SK-N-SH (cell line): ENCODE measurements at regions not wholly inside any gene's neighbourhood (a gene's known extent, or its start where the extent isn't known, plus 50 kb on each side); places are given as distances from the start of the nearest gene placed in this dataset.

Source experiments
- CTCF ChIA-PET: fragments of 300-600, 350-600 bp; formaldehyde crosslinking; extraction: SDS; loops from one replicate; lab custom pipeline; 2021; lab: Yijun Ruan, JAX
- POLR2A ChIA-PET: fragments of 350-600 bp; sonication (Branson Sonifier 250); formaldehyde crosslinking; extraction: SDS; loops from one replicate; lab custom pipeline; 2020; ENCODE audit warnings: antibody characterized with exemption, inconsistent platforms; lab: Yijun Ruan, JAX
- DNase-seq: peaks from one replicate; pipeline ENCODE4 v3.0.0; 2012
- H2AFZ ChIP-seq: fragments of 200-600 bp; sonication (generic); 2 replicates; pipeline ENCODE4 v1.8.1; 2016; ENCODE audit warnings: antibody characterized with exemption, mild to moderate bottlenecking, low read depth
- H3F3A ChIP-seq: fragments of 200-600 bp; sonication (generic); replicated peaks from 2 replicates; pipeline ENCODE3; 2016; ENCODE audit warnings: antibody characterized with exemption, mild to moderate bottlenecking; ENCODE audit not compliant: insufficient read depth
- H3K27ac ChIP-seq, 2 experiments: fragments of 200-500 bp in 1 of 2; fragments of 200-600 bp in 1 of 2; sonication (Bioruptor generic) in 1 of 2; sonication (generic), shearing (Covaris generic) in 1 of 2; 2 replicates each; pipeline versions ENCODE4 v1.5.1 to v1.6.1; 2014 to 2016; ENCODE audit warnings: low read depth in 2 of 2, inconsistent platforms in 1 of 2, low read length in 1 of 2, mild to moderate bottlenecking in 1 of 2, mixed read lengths in 1 of 2
- H3K27me3 ChIP-seq: fragments of 200-600 bp; sonication (generic), shearing (Covaris generic); 2 replicates; pipeline ENCODE4 v1.6.1; 2016; ENCODE audit warnings: mixed run types; ENCODE audit not compliant: insufficient read depth
- H3K36me3 ChIP-seq, 2 experiments: fragments of 200-500 bp in 1 of 2; fragments of 200-600 bp in 1 of 2; sonication (Bioruptor generic) in 1 of 2; sonication (generic) in 1 of 2; replicated peaks in 1 of 2; 2 replicates each; pipeline versions ENCODE3 to v1.5.1; 2014 to 2016; ENCODE audit warnings: low read length in 1 of 2, mild to moderate bottlenecking in 1 of 2; ENCODE audit not compliant: insufficient read depth in 2 of 2, control insufficient read depth in 1 of 2
- H3K4me1 ChIP-seq, 2 experiments: fragments of 200-500 bp in 1 of 2; fragments of 200-600 bp in 1 of 2; sonication (Bioruptor generic) in 1 of 2; sonication (generic), shearing (Covaris generic) in 1 of 2; 2 replicates each; pipeline versions ENCODE4 v1.5.1 to v1.6.1; 2014 to 2016; ENCODE audit warnings: low read depth in 1 of 2, low read length in 1 of 2, mixed run types in 1 of 2; ENCODE audit not compliant: insufficient read depth in 2 of 2, control insufficient read depth in 1 of 2
- H3K4me2 ChIP-seq: fragments of 200-600 bp; sonication (generic), shearing (Covaris generic); 2 replicates; pipeline ENCODE4 v1.6.1; 2017; ENCODE audit warnings: mixed run types
- H3K4me3 ChIP-seq, 2 experiments: fragments of 200-500 bp in 1 of 2; fragments of 200-600 bp in 1 of 2; sonication (Bioruptor generic) in 1 of 2; sonication (generic), shearing (Covaris generic) in 1 of 2; 2 replicates each; pipeline versions ENCODE4 v1.5.1 to v1.8.1; 2014 to 2016; ENCODE audit warnings: low read depth in 2 of 2, inconsistent platforms in 1 of 2, low read length in 1 of 2, mild to moderate bottlenecking in 1 of 2, mixed read lengths in 1 of 2, moderate library complexity in 1 of 2
- H3K79me2 ChIP-seq: fragments of 200-600 bp; sonication (generic); 2 replicates; pipeline ENCODE4 v1.8.1; 2017; ENCODE audit warnings: mild to moderate bottlenecking; ENCODE audit not compliant: insufficient read depth
- H3K9ac ChIP-seq: fragments of 200-600 bp; sonication (generic); 2 replicates; pipeline ENCODE4 v1.6.1; 2017; ENCODE audit warnings: mixed run types
- H3K9me2 ChIP-seq: fragments of 200-600 bp; sonication (generic); 2 replicates; pipeline ENCODE4 v1.6.1; 2017; ENCODE audit warnings: mixed run types
- H3K9me3 ChIP-seq: fragments of 200-600 bp; sonication (generic); 2 replicates; pipeline ENCODE4 v1.6.1; 2017; ENCODE audit warnings: mixed run types, mild to moderate bottlenecking, moderate library complexity
- H4K20me1 ChIP-seq: fragments of 200-600 bp; sonication (generic); 2 replicates; pipeline ENCODE4 v1.6.1; 2017; ENCODE audit warnings: mild to moderate bottlenecking, mixed run types; ENCODE audit not compliant: insufficient read depth
- CHD2 ChIP-seq: fragments of 150-350 bp; IDR thresholded peaks from 2 replicates; pipeline ENCODE4 v1.6.1; 2018; ENCODE audit warnings: low read length; ENCODE audit not compliant: partially characterized antibody
- EP300 ChIP-seq, 2 experiments: IDR thresholded peaks; 2 replicates each; pipeline versions ENCODE4 v1.4.0 to v1.6.1; 2012; ENCODE audit warnings: borderline replicate concordance in 1 of 2, low read depth in 1 of 2, low read length in 1 of 2
- FOXJ3 ChIP-seq: sonication (generic); formaldehyde crosslinking; IDR thresholded peaks from 2 replicates; pipeline ENCODE4 v1.5.1; 2020; ENCODE audit warnings: mild to moderate bottlenecking, missing genetic modification reagents
- MEF2A ChIP-seq: IDR thresholded peaks from 2 replicates; pipeline ENCODE4 v1.4.0; 2012; ENCODE audit warnings: low read depth, borderline replicate concordance
- MXI1 ChIP-seq: IDR thresholded peaks from 2 replicates; pipeline ENCODE4 v1.6.1; 2012; ENCODE audit warnings: mild to moderate bottlenecking, low read depth, low read length, improper control_type of control experiment
- NRF1 ChIP-seq: IDR thresholded peaks from 2 replicates; pipeline ENCODE4 v1.6.1; 2012; ENCODE audit warnings: low read depth, mild to moderate bottlenecking, low read length
- RAD21 ChIP-seq: IDR thresholded peaks from 2 replicates; pipeline ENCODE4 v1.6.1; 2012; ENCODE audit warnings: mild to moderate bottlenecking, low read length
- RCOR1 ChIP-seq: fragments of 150-350 bp; IDR thresholded peaks from 2 replicates; pipeline ENCODE4 v1.6.1; 2017; ENCODE audit warnings: antibody characterized with exemption, low read length
- RFX5 ChIP-seq: IDR thresholded peaks from 2 replicates; pipeline ENCODE4 v1.6.1; 2012; ENCODE audit warnings: mild to moderate bottlenecking, improper control_type of control experiment, low read length
- SIN3A ChIP-seq: IDR thresholded peaks from 2 replicates; pipeline ENCODE4 v1.6.1; 2012; ENCODE audit warnings: low read depth, mild to moderate bottlenecking, low read length, moderate library complexity, borderline replicate concordance
- SMC3 ChIP-seq: IDR thresholded peaks from 2 replicates; pipeline ENCODE4 v1.6.1; 2012; ENCODE audit warnings: low read depth, low read length, improper control_type of control experiment
- TEAD4 ChIP-seq: IDR thresholded peaks from 2 replicates; pipeline ENCODE4 v1.4.0; 2012; ENCODE audit warnings: mild to moderate bottlenecking, borderline replicate concordance; ENCODE audit not compliant: insufficient read depth
- YY1 ChIP-seq: IDR thresholded peaks from 2 replicates; pipeline ENCODE4 v1.4.0; 2012; ENCODE audit warnings: low read depth, mild to moderate bottlenecking
- WGBS: methylation state at CpG from one replicate; pipeline ENCODE4 v1.1.6; 2017; ENCODE audit warnings: low lambda C conversion rate; 5-methylcytosine and 5-hydroxymethylcytosine counted together
- TF ChIP-seq, protein P1 (sequence below): IDR thresholded peaks from 2 replicates; pipeline ENCODE4 v1.4.0; 2012; ENCODE audit warnings: low read depth
- TF ChIP-seq, protein P2 (sequence below): fragments of 200-600 bp; sonication (generic); IDR thresholded peaks from 2 replicates; pipeline ENCODE4 v1.6.1; 2017; ENCODE audit warnings: antibody characterized with exemption, mild to moderate bottlenecking, moderate library complexity
- TF ChIP-seq, protein P3 (sequence below): IDR thresholded peaks from 2 replicates; pipeline ENCODE4 v1.4.0; 2012; ENCODE audit warnings: low read depth, borderline replicate concordance
- TF ChIP-seq, protein P4 (sequence below): IDR thresholded peaks from 2 replicates; pipeline ENCODE4; 2012
- TF ChIP-seq, protein P5 (sequence below): fragments of 150-350 bp; IDR thresholded peaks from 2 replicates; pipeline ENCODE4 v1.6.1; 2016; ENCODE audit warnings: mild to moderate bottlenecking, low read depth, low read length
- TF ChIP-seq, protein P6 (sequence below): IDR thresholded peaks from 2 replicates; pipeline ENCODE4 v1.6.1; 2012; ENCODE audit warnings: mild to moderate bottlenecking, low read depth, low read length, moderate library complexity

DNA sequence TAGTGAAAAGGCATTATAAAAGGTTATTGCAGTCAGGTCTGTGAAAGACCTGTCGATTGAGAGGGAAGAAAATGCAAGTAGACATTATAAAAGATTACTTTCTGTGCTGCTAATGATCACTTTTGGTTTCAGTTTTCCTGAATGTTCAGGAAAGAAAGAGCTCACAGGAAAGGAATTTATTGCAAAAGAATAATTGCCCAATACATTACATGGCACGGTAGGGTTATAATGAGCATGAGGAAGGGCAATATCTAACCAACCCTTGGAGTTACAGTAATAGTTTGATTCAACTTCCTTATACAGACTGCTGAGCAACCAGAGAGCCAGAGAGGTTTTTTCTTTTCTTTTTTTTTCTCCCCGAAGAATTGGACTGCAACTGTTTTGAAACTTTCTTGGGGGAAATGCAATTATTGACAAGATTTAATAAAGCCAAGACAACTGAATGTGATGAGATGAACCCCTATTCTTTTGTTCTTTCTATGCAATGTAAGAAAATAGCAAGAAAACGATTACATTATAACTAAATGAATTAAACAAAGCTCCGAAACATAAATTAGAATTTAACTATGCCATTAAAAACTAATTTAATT lies 247.0 kb downstream of the C4orf33 start:
- 26% methylated on average over 5 of the region's 5 CpGs for WGBS

More for the DNA sequence above, 247.0 kb downstream of the C4orf33 start:
- no peaks in the 10 kb centered on the region for H3K36me3 ChIP-seq
- H2AFZ ChIP-seq: no peak overlapping the region; the same call in 1 of the 2 replicates
- ChIA-PET POLR2A (no interaction called here), CTCF (interaction anchor here (0.8 to 3.2 kb wide), 9 partner anchors 10 to 970 kb away, joined by 3 to 26 read pairs (median 7); no protein-coding TSS in a partner anchor)
- TF ChIP-seq, protein P1, sequence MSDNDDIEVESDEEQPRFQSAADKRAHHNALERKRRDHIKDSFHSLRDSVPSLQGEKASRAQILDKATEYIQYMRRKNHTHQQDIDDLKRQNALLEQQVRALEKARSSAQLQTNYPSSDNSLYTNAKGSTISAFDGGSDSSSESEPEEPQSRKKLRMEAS: no peak
- TF ChIP-seq SMC3: no peak
- TF ChIP-seq NRF1: no peak
- no peak for TF ChIP-seq RFX5
- TF ChIP-seq EP300 (IDR thresholded peaks at IDR 0.05; ENCODE audit: borderline replicate concordance in 1 of 2, low read depth in 1 of 2, low read length in 1 of 2): no peak
- TF ChIP-seq TEAD4: no peak
- TF ChIP-seq FOXJ3 (CRISPR knock-in tag): no peak
- no peak for TF ChIP-seq YY1
- TF ChIP-seq RCOR1: no peak
- TF ChIP-seq, protein P2, sequence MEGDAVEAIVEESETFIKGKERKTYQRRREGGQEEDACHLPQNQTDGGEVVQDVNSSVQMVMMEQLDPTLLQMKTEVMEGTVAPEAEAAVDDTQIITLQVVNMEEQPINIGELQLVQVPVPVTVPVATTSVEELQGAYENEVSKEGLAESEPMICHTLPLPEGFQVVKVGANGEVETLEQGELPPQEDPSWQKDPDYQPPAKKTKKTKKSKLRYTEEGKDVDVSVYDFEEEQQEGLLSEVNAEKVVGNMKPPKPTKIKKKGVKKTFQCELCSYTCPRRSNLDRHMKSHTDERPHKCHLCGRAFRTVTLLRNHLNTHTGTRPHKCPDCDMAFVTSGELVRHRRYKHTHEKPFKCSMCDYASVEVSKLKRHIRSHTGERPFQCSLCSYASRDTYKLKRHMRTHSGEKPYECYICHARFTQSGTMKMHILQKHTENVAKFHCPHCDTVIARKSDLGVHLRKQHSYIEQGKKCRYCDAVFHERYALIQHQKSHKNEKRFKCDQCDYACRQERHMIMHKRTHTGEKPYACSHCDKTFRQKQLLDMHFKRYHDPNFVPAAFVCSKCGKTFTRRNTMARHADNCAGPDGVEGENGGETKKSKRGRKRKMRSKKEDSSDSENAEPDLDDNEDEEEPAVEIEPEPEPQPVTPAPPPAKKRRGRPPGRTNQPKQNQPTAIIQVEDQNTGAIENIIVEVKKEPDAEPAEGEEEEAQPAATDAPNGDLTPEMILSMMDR: no peak
- no peak for TF ChIP-seq CHD2
- TF ChIP-seq MXI1: no peak
- no peak for TF ChIP-seq RAD21
- TF ChIP-seq, protein P3, sequence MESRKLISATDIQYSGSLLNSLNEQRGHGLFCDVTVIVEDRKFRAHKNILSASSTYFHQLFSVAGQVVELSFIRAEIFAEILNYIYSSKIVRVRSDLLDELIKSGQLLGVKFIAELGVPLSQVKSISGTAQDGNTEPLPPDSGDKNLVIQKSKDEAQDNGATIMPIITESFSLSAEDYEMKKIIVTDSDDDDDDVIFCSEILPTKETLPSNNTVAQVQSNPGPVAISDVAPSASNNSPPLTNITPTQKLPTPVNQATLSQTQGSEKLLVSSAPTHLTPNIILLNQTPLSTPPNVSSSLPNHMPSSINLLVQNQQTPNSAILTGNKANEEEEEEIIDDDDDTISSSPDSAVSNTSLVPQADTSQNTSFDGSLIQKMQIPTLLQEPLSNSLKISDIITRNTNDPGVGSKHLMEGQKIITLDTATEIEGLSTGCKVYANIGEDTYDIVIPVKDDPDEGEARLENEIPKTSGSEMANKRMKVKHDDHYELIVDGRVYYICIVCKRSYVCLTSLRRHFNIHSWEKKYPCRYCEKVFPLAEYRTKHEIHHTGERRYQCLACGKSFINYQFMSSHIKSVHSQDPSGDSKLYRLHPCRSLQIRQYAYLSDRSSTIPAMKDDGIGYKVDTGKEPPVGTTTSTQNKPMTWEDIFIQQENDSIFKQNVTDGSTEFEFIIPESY: no peak
- TF ChIP-seq, protein P4, sequence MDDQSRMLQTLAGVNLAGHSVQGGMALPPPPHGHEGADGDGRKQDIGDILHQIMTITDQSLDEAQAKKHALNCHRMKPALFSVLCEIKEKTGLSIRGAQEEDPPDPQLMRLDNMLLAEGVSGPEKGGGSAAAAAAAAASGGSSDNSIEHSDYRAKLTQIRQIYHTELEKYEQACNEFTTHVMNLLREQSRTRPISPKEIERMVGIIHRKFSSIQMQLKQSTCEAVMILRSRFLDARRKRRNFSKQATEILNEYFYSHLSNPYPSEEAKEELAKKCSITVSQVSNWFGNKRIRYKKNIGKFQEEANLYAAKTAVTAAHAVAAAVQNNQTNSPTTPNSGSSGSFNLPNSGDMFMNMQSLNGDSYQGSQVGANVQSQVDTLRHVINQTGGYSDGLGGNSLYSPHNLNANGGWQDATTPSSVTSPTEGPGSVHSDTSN: no peak
- TF ChIP-seq SIN3A: no peak
- TF ChIP-seq MEF2A: no peak
- TF ChIP-seq, protein P5, sequence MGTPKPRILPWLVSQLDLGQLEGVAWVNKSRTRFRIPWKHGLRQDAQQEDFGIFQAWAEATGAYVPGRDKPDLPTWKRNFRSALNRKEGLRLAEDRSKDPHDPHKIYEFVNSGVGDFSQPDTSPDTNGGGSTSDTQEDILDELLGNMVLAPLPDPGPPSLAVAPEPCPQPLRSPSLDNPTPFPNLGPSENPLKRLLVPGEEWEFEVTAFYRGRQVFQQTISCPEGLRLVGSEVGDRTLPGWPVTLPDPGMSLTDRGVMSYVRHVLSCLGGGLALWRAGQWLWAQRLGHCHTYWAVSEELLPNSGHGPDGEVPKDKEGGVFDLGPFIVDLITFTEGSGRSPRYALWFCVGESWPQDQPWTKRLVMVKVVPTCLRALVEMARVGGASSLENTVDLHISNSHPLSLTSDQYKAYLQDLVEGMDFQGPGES: no peak
- TF ChIP-seq, protein P6, sequence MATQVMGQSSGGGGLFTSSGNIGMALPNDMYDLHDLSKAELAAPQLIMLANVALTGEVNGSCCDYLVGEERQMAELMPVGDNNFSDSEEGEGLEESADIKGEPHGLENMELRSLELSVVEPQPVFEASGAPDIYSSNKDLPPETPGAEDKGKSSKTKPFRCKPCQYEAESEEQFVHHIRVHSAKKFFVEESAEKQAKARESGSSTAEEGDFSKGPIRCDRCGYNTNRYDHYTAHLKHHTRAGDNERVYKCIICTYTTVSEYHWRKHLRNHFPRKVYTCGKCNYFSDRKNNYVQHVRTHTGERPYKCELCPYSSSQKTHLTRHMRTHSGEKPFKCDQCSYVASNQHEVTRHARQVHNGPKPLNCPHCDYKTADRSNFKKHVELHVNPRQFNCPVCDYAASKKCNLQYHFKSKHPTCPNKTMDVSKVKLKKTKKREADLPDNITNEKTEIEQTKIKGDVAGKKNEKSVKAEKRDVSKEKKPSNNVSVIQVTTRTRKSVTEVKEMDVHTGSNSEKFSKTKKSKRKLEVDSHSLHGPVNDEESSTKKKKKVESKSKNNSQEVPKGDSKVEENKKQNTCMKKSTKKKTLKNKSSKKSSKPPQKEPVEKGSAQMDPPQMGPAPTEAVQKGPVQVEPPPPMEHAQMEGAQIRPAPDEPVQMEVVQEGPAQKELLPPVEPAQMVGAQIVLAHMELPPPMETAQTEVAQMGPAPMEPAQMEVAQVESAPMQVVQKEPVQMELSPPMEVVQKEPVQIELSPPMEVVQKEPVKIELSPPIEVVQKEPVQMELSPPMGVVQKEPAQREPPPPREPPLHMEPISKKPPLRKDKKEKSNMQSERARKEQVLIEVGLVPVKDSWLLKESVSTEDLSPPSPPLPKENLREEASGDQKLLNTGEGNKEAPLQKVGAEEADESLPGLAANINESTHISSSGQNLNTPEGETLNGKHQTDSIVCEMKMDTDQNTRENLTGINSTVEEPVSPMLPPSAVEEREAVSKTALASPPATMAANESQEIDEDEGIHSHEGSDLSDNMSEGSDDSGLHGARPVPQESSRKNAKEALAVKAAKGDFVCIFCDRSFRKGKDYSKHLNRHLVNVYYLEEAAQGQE: no peak
- H3K9ac ChIP-seq: no peak overlapping the region
- no peaks in the 10 kb centered on the region for H4K20me1 ChIP-seq
- H3K79me2 ChIP-seq: no peaks in the 10 kb centered on the region
- H3K27ac ChIP-seq: no peak overlapping the region
- no peaks in the 10 kb centered on the region for H3F3A ChIP-seq
- H3K4me3 ChIP-seq: 0 out of 4 replicates have a peak overlapping the region, but pooled peaks of 1 of the 2 experiments have one; percentile 1
- H3K9me2 ChIP-seq: no peaks in the 10 kb centered on the region
- no peaks in the 10 kb centered on the region for H3K27me3 ChIP-seq
- peaks cover 0 to 7% of the 10 kb centered on the region in 2 experiments; a peak in 1 of 4 replicates for H3K4me1 ChIP-seq
- H3K9me3 ChIP-seq: no peaks in the 10 kb centered on the region
- DNase-seq: no peak
- H3K4me2 ChIP-seq: peak overlapping the region; percentile 42
